ENCODE measurements at regions not wholly inside any gene's neighbourhood (a gene's known extent, or its start where the extent isn't known, plus 50 kb on each side); places are given as distances from the start of the nearest gene placed in this dataset.

- TF ChIP-seq CTCF (IDR thresholded peaks at IDR 0.05; ENCODE audit: poor library complexity) = no peak
- TF ChIP-seq EZH2 (IDR thresholded peaks at IDR 0.05; ENCODE audit: borderline replicate concordance) = no peak
- TF ChIP-seq EZH2phosphoT487 (IDR thresholded peaks at IDR 0.05; ENCODE audit: low read depth, severe bottlenecking, unreplicated experiment) = no peak
Measured at GRCh38 chr13:89082623-89083022, 1411.5 kb downstream of the SLITRK5 start.
